ENCODE measurements at regions not wholly inside any gene's neighbourhood (a gene's known extent, or its start where the extent isn't known, plus 50 kb on each side); places are given as distances from the start of the nearest gene placed in this dataset.

GRCh38 chr14:22232486-22232885 is 356.5 kb downstream of the DAD1 start:
- no peak overlapping the region for H3K4me3 ChIP-seq (ENCODE audit: low read depth in 1 of 3, low read length in 3 of 3)
- no peak overlapping the region for H3K27ac ChIP-seq (ENCODE audit: low read depth in 1 of 3, low read length in 2 of 3)
- no peaks in the 10 kb centered on the region for H3K36me3 ChIP-seq (ENCODE audit: control insufficient read depth in 3 of 3, insufficient read depth in 2 of 3, low read depth in 1 of 3, low read length in 3 of 3)
- no peak for DNase-seq
- H3K27me3 ChIP-seq (ENCODE audit: control insufficient read depth in 3 of 3, insufficient read depth in 3 of 3, low read length in 3 of 3): no peaks in the 10 kb centered on the region
- FAIRE-seq: no peak
- H3K4me1 ChIP-seq (ENCODE audit: control insufficient read depth in 3 of 3, insufficient read depth in 2 of 3, low read depth in 1 of 3, low read length in 2 of 3): no peaks in the 10 kb centered on the region
- peaks cover 0 to 9% of the 10 kb centered on the region in 2 donors for H3K9me3 ChIP-seq (ENCODE audit: control insufficient read depth in 2 of 2, insufficient read depth in 1 of 2, low read depth in 1 of 2, low read length in 1 of 2)

GRCh38 chr14:22231018-22231417 is 358.0 kb downstream of the DAD1 start:
- Histone ChIP-seq H3K27ac (ENCODE audit: low read depth in 1 of 3, low read length in 2 of 3) (no peak overlapping the region), H3K4me3 (ENCODE audit: low read depth in 1 of 3, low read length in 3 of 3) (no peak overlapping the region), H3K36me3 (ENCODE audit: control insufficient read depth in 3 of 3, insufficient read depth in 2 of 3, low read depth in 1 of 3, low read length in 3 of 3) (no peaks in the 10 kb centered on the region), H3K9me3 (ENCODE audit: control insufficient read depth in 2 of 2, insufficient read depth in 1 of 2, low read depth in 1 of 2, low read length in 1 of 2) (peaks cover 0 to 9% of the 10 kb centered on the region in 2 donors), H3K4me1 (ENCODE audit: control insufficient read depth in 3 of 3, insufficient read depth in 2 of 3, low read depth in 1 of 3, low read length in 2 of 3) (no peaks in the 10 kb centered on the region), H3K27me3 (ENCODE audit: control insufficient read depth in 3 of 3, insufficient read depth in 3 of 3, low read length in 3 of 3) (peaks cover 0 to 2% (median 0%) of the 10 kb centered on the region in 3 donors)
- 81 to 88% (median 88%) methylated on average over 1 of the region's 1 CpG for WGBS, 3 donors
- FAIRE-seq (no peak), DNase-seq (no peak)

DNA sequence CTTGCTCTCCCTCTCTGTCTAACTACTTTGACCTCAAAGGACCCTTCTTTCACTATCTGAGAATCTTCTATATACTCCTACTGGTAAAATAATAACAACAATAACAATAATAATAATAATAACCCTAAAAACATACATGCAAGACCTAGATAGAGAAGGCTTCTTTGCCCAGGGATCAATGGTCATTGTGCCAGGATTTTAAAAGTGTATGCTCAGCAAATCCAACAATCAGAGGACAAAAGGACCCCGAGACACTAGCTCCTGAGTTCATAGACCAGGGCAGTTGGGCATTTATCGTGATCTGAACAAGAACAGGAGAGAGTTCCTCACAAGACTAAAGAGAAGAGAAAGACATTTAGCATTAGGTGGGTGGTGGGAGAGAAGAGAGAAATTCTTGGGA is 358.5 kb downstream of the DAD1 start:
- no peaks in the 10 kb centered on the region for H3K4me1 ChIP-seq (ENCODE audit: control insufficient read depth in 3 of 3, insufficient read depth in 2 of 3, low read depth in 1 of 3, low read length in 2 of 3)
- WGBS, 3 donors: 82 to 94% (median 85%) methylated on average over 2 of the region's 2 CpGs
- no peak overlapping the region for H3K4me3 ChIP-seq (ENCODE audit: low read depth in 1 of 3, low read length in 3 of 3)
- peaks cover 0 to 2% (median 0%) of the 10 kb centered on the region in 3 donors for H3K27me3 ChIP-seq (ENCODE audit: control insufficient read depth in 3 of 3, insufficient read depth in 3 of 3, low read length in 3 of 3)
- H3K27ac ChIP-seq (ENCODE audit: low read depth in 1 of 3, low read length in 2 of 3): no peak overlapping the region
- FAIRE-seq (no peak), DNase-seq (no peak)
- H3K9me3 ChIP-seq (ENCODE audit: control insufficient read depth in 2 of 2, insufficient read depth in 1 of 2, low read depth in 1 of 2, low read length in 1 of 2): peaks cover 0 to 9% of the 10 kb centered on the region in 2 donors
- no peaks in the 10 kb centered on the region for H3K36me3 ChIP-seq (ENCODE audit: control insufficient read depth in 3 of 3, insufficient read depth in 2 of 3, low read depth in 1 of 3, low read length in 3 of 3)

DNA sequence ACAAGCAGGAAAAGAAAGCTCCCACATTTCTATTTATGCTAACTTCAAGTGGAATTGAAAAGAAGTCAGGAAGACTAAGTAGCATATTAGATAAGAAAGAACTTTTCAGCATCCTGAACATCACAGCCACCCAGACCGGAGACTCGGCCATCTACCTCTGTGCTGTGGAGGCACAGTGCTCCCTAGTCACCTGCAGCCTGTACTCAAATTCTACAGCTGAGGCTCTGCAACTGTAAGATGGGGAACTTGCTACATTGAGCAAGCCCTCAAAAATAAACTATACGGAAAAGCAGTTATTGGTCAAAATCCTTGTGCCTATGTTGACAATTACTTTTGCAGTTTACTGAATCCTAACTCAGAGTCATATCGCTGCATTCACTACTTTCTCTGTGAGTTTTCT is 361.9 kb downstream of the DAD1 start:
- H3K27ac ChIP-seq (ENCODE audit: low read depth in 1 of 3, low read length in 2 of 3): no peak overlapping the region
- FAIRE-seq: no peak
- H3K4me3 ChIP-seq (ENCODE audit: low read depth in 1 of 3, low read length in 3 of 3): no peak overlapping the region
- DNase-seq: no peak
- no peaks in the 10 kb centered on the region for H3K36me3 ChIP-seq (ENCODE audit: control insufficient read depth in 3 of 3, insufficient read depth in 2 of 3, low read depth in 1 of 3, low read length in 3 of 3)
- 88 to 97% (median 93%) methylated on average over 4 of the region's 4 CpGs for WGBS, 3 donors
- peaks cover 0 to 2% (median 0%) of the 10 kb centered on the region in 3 donors for H3K27me3 ChIP-seq (ENCODE audit: control insufficient read depth in 3 of 3, insufficient read depth in 3 of 3, low read length in 3 of 3)
- H3K4me1 ChIP-seq (ENCODE audit: control insufficient read depth in 3 of 3, insufficient read depth in 2 of 3, low read depth in 1 of 3, low read length in 2 of 3): no peaks in the 10 kb centered on the region
- H3K9me3 ChIP-seq (ENCODE audit: control insufficient read depth in 2 of 2, insufficient read depth in 1 of 2, low read depth in 1 of 2, low read length in 1 of 2): peaks cover 0 to 4% of the 10 kb centered on the region in 2 donors

GRCh38 chr14:22226381-22226780 is 362.6 kb downstream of the DAD1 start:
- Histone ChIP-seq H3K4me1 (ENCODE audit: control insufficient read depth in 3 of 3, insufficient read depth in 2 of 3, low read depth in 1 of 3, low read length in 2 of 3) (no peaks in the 10 kb centered on the region), H3K4me3 (ENCODE audit: low read depth in 1 of 3, low read length in 3 of 3) (no peak overlapping the region), H3K36me3 (ENCODE audit: control insufficient read depth in 3 of 3, insufficient read depth in 2 of 3, low read depth in 1 of 3, low read length in 3 of 3) (no peaks in the 10 kb centered on the region), H3K27ac (ENCODE audit: low read depth in 1 of 3, low read length in 2 of 3) (no peak overlapping the region), H3K9me3 (ENCODE audit: control insufficient read depth in 2 of 2, insufficient read depth in 1 of 2, low read depth in 1 of 2, low read length in 1 of 2) (no peaks in the 10 kb centered on the region), H3K27me3 (ENCODE audit: control insufficient read depth in 3 of 3, insufficient read depth in 3 of 3, low read length in 3 of 3) (peaks cover 0 to 2% (median 0%) of the 10 kb centered on the region in 3 donors)
- no peak for DNase-seq
- WGBS, 3 donors: 69 to 88% (median 87%) methylated on average over 8 of the region's 8 CpGs
- FAIRE-seq: no peak

DNA sequence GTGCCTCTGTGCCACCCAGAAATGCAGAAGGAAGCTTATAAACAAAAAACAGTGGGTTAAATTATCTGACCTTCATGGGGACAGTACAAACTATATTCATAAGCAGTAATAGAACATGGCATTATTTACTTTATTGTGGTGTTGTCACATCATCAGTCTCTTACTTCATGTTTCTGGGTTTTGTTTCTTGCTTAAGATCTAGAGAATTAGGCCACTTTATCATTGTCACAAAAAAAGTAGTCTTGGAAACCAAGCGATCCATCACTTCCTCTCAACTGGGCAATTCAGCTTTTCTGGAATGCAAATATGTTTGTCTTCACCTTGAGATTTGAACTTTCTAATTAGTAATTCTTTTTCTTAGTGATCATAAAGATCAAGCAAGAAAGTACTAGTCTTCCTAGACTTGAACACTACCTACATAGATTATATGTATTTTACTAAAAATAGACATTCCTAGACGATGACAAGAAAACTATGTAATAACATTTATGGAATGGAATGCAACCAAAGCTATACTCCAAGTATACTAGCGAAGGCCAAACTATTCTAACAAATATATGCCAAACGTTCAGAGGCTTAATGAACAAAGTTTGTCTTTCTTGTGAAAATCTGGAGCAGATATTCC is 363.4 kb downstream of the DAD1 start:
- FAIRE-seq (no peak), DNase-seq (no peak)
- H3K36me3 ChIP-seq (ENCODE audit: control insufficient read depth in 3 of 3, insufficient read depth in 2 of 3, low read depth in 1 of 3, low read length in 3 of 3): no peaks in the 10 kb centered on the region
- no peaks in the 10 kb centered on the region for H3K9me3 ChIP-seq (ENCODE audit: control insufficient read depth in 2 of 2, insufficient read depth in 1 of 2, low read depth in 1 of 2, low read length in 1 of 2)
- 67 to 91% (median 75%) methylated on average over 4 of the region's 4 CpGs for WGBS, 3 donors
- no peak overlapping the region for H3K27ac ChIP-seq (ENCODE audit: low read depth in 1 of 3, low read length in 2 of 3)
- no peak overlapping the region for H3K4me3 ChIP-seq (ENCODE audit: low read depth in 1 of 3, low read length in 3 of 3)
- no peaks in the 10 kb centered on the region for H3K4me1 ChIP-seq (ENCODE audit: control insufficient read depth in 3 of 3, insufficient read depth in 2 of 3, low read depth in 1 of 3, low read length in 2 of 3)
- H3K27me3 ChIP-seq (ENCODE audit: control insufficient read depth in 3 of 3, insufficient read depth in 3 of 3, low read length in 3 of 3): peaks cover 0 to 2% (median 0%) of the 10 kb centered on the region in 3 donors

GRCh38 chr14:22221508-22221907 is 367.5 kb downstream of the DAD1 start:
- FAIRE-seq: no peak

DNA sequence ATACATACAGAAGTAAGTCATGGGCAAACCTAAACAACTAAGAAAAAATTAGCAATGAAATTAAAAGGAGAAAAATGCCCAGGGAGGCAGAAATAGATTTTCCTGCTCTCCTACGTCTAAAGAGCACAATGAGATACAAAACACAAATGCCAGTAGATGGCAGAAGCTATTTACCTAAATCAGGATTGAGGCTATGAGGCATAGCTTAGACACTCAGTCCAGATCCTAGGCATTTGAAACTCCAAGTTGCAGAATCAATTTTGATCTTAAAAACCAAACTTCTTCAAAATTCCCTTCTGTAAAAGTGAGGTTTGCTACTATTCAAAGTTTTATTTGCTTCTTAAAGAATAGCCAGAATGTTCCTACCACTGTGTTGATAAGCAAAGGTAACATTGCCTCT is 368.6 kb downstream of the DAD1 start:
- Histone ChIP-seq H3K4me1 (ENCODE audit: control insufficient read depth in 3 of 3, insufficient read depth in 2 of 3, low read depth in 1 of 3, low read length in 2 of 3) (no peaks in the 10 kb centered on the region), H3K27me3 (ENCODE audit: control insufficient read depth in 3 of 3, insufficient read depth in 3 of 3, low read length in 3 of 3) (no peaks in the 10 kb centered on the region), H3K9me3 (ENCODE audit: control insufficient read depth in 2 of 2, insufficient read depth in 1 of 2, low read depth in 1 of 2, low read length in 1 of 2) (no peaks in the 10 kb centered on the region), H3K27ac (ENCODE audit: low read depth in 1 of 3, low read length in 2 of 3) (no peak overlapping the region), H3K4me3 (ENCODE audit: low read depth in 1 of 3, low read length in 3 of 3) (no peak overlapping the region), H3K36me3 (ENCODE audit: control insufficient read depth in 3 of 3, insufficient read depth in 2 of 3, low read depth in 1 of 3, low read length in 3 of 3) (no peaks in the 10 kb centered on the region)
- 27 to 38% (median 28%) methylated on average over 1 of the region's 1 CpG for WGBS, 3 donors
- DNase-seq: no peak
- no peak for FAIRE-seq

More at GRCh38 chr14:22221508-22221907, 367.5 kb downstream of the DAD1 start:
- Histone ChIP-seq H3K4me3 (ENCODE audit: low read depth in 1 of 3, low read length in 3 of 3) (no peak overlapping the region), H3K27ac (ENCODE audit: low read depth in 1 of 3, low read length in 2 of 3) (no peak overlapping the region), H3K27me3 (ENCODE audit: control insufficient read depth in 3 of 3, insufficient read depth in 3 of 3, low read length in 3 of 3) (peaks cover 0 to 1% (median 0%) of the 10 kb centered on the region in 3 donors), H3K4me1 (ENCODE audit: control insufficient read depth in 3 of 3, insufficient read depth in 2 of 3, low read depth in 1 of 3, low read length in 2 of 3) (no peaks in the 10 kb centered on the region), H3K9me3 (ENCODE audit: control insufficient read depth in 2 of 2, insufficient read depth in 1 of 2, low read depth in 1 of 2, low read length in 1 of 2) (no peaks in the 10 kb centered on the region), H3K36me3 (ENCODE audit: control insufficient read depth in 3 of 3, insufficient read depth in 2 of 3, low read depth in 1 of 3, low read length in 3 of 3) (no peaks in the 10 kb centered on the region)
- WGBS, 3 donors: 25 to 34% (median 33%) methylated on average over 3 of the region's 3 CpGs
- DNase-seq: peak in 1 of 2 donors; percentile 15

GRCh38 chr14:22218728-22219127 is 370.3 kb downstream of the DAD1 start:
- WGBS, 3 donors: 78 to 87% (median 82%) methylated on average over 3 of the region's 3 CpGs
- H3K27me3 ChIP-seq (ENCODE audit: control insufficient read depth in 3 of 3, insufficient read depth in 3 of 3, low read length in 3 of 3): no peaks in the 10 kb centered on the region
- H3K4me3 ChIP-seq (ENCODE audit: low read depth in 1 of 3, low read length in 3 of 3): no peak overlapping the region
- H3K4me1 ChIP-seq (ENCODE audit: control insufficient read depth in 3 of 3, insufficient read depth in 2 of 3, low read depth in 1 of 3, low read length in 2 of 3): no peaks in the 10 kb centered on the region
- DNase-seq (no peak), FAIRE-seq (no peak)
- no peaks in the 10 kb centered on the region for H3K9me3 ChIP-seq (ENCODE audit: control insufficient read depth in 2 of 2, insufficient read depth in 1 of 2, low read depth in 1 of 2, low read length in 1 of 2)
- H3K36me3 ChIP-seq (ENCODE audit: control insufficient read depth in 3 of 3, insufficient read depth in 2 of 3, low read depth in 1 of 3, low read length in 3 of 3): no peaks in the 10 kb centered on the region
- H3K27ac ChIP-seq (ENCODE audit: low read depth in 1 of 3, low read length in 2 of 3): no peak overlapping the region
